Erythroblast (primary cell): ENCODE measurements at regions not wholly inside any gene's neighbourhood (a gene's known extent, or its start where the extent isn't known, plus 50 kb on each side); places are given as distances from the start of the nearest gene placed in this dataset.

Experiments
- GATA1 ChIP-seq: IDR thresholded peaks from 2 replicates; pipeline ENCODE4 v1.6.1; 2011; ENCODE audit warnings: low read depth, mild to moderate bottlenecking, control low read depth, low read length, moderate library complexity
- POLR2A ChIP-seq: IDR thresholded peaks from 2 replicates; pipeline ENCODE4 v1.6.1; 2011; ENCODE audit warnings: mild to moderate bottlenecking, low read length

GRCh38 chr7:46744957-46745706, 824.1 kb upstream of the IGFBP3 start:
- no peak for TF ChIP-seq POLR2A
- no peak for TF ChIP-seq GATA1
